VCaP (cell line): ENCODE measurements at regions not wholly inside any gene's neighbourhood (a gene's known extent, or its start where the extent isn't known, plus 50 kb on each side); places are given as distances from the start of the nearest gene placed in this dataset.

Experiments used
- H3K27ac ChIP-seq: fragments of 450-650 bp; 2 replicates; pipeline ENCODE4 v1.5.1; 2017
- CTCF ChIP-seq: fragments of 450-650 bp; conservative IDR thresholded peaks from 2 replicates; pipeline ENCODE4 v1.5.1; 2017; ENCODE audit warnings: mild to moderate bottlenecking, moderate library complexity

GRCh38 chr5:174275959-174276358 lies 230.5 kb downstream of the NSG2 start:
- TF ChIP-seq CTCF = no peak
- H3K27ac ChIP-seq = no peak overlapping the region

- no peak for TF ChIP-seq CTCF
- H3K27ac ChIP-seq = no peak overlapping the region
Observed at GRCh38 chr5:174281089-174281760, 235.7 kb downstream of the NSG2 start.

GRCh38 chr5:174281855-174282254 lies 236.3 kb downstream of the NSG2 start:
- no peak overlapping the region for H3K27ac ChIP-seq
- TF ChIP-seq CTCF = no peak

- no peak for TF ChIP-seq CTCF
- no peak overlapping the region for H3K27ac ChIP-seq
Observed at GRCh38 chr5:174282391-174282790, 236.9 kb downstream of the NSG2 start.

- TF ChIP-seq CTCF = no peak
Observed at GRCh38 chr5:174283211-174284005, 237.9 kb downstream of the NSG2 start.

GRCh38 chr5:174284873-174285272 lies 239.4 kb downstream of the NSG2 start:
- H3K27ac ChIP-seq = no peak overlapping the region
- TF ChIP-seq CTCF = no peak

More at GRCh38 chr5:174283211-174284005, 237.9 kb downstream of the NSG2 start:
- H3K27ac ChIP-seq = no peak overlapping the region

- H3K27ac ChIP-seq = no peak overlapping the region
Observed at GRCh38 chr5:174287761-174288160, 242.3 kb downstream of the NSG2 start.

More at GRCh38 chr5:174287761-174288160, 242.3 kb downstream of the NSG2 start:
- no peak for TF ChIP-seq CTCF
